Epithelial cell of proximal tubule (primary cell): ENCODE measurements at regions not wholly inside any gene's neighbourhood (a gene's known extent, or its start where the extent isn't known, plus 50 kb on each side); places are given as distances from the start of the nearest gene placed in this dataset.
"Not testable (repeated sequence)": the region's sequence is repeated elsewhere in the genome, so short reads cannot be mapped to it uniquely, and the experiment has no call there.

Source experiments
- DNase-seq: peaks from one replicate; pipeline ENCODE4 v3.0.0-alpha.2; 2011; ENCODE audit warnings: low read depth
- H3K4me3 ChIP-seq: 2 replicates; pipeline ENCODE4 v1.5.1; 2011; ENCODE audit warnings: low read depth, mild to moderate bottlenecking, low read length
- CTCF ChIP-seq: conservative IDR thresholded peaks from 2 replicates; pipeline ENCODE4 v1.5.1; 2012; ENCODE audit warnings: low read depth, mild to moderate bottlenecking, low read length

GRCh38 chr10:5283305-5284158 is 81.2 kb upstream of the UCN3 start:
- DNase-seq = peak; percentile 77
- TF ChIP-seq CTCF = peak; percentile 91

GRCh38 chr10:5284311-5285057 is 80.3 kb upstream of the UCN3 start:
- no peak for TF ChIP-seq CTCF
- H3K4me3 ChIP-seq = peak overlapping the region; percentile 16
- peak; percentile 94 for DNase-seq

More at GRCh38 chr10:5283305-5284158, 81.2 kb upstream of the UCN3 start:
- H3K4me3 ChIP-seq = peak overlapping the region; percentile 27

GRCh38 chr10:5285186-5285585 is 79.6 kb upstream of the UCN3 start:
- no peak overlapping the region for H3K4me3 ChIP-seq
- no peak for DNase-seq
- no peak for TF ChIP-seq CTCF

GRCh38 chr10:5288359-5288758 is 76.4 kb upstream of the UCN3 start:
- DNase-seq = no peak
- TF ChIP-seq CTCF = no peak
- no peak overlapping the region for H3K4me3 ChIP-seq

GRCh38 chr10:5289228-5289627 is 75.5 kb upstream of the UCN3 start:
- DNase-seq, H3K4me3 ChIP-seq: not testable (repeated sequence)

GRCh38 chr10:5291501-5292195 is 73.1 kb upstream of the UCN3 start:
- peak; percentile 42 for DNase-seq
- no peak overlapping the region for H3K4me3 ChIP-seq
- TF ChIP-seq CTCF = no peak

GRCh38 chr10:5292196-5292735 is 72.5 kb upstream of the UCN3 start:
- no peak for TF ChIP-seq CTCF
- no peak overlapping the region for H3K4me3 ChIP-seq
- DNase-seq = no peak

GRCh38 chr10:5292970-5293369 is 71.8 kb upstream of the UCN3 start:
- DNase-seq = not testable (repeated sequence)

More at GRCh38 chr10:5292970-5293369, 71.8 kb upstream of the UCN3 start:
- not testable (repeated sequence) for H3K4me3 ChIP-seq
